Neural cell (in vitro differentiated cells): ENCODE measurements at regions not wholly inside any gene's neighbourhood (a gene's known extent, or its start where the extent isn't known, plus 50 kb on each side); places are given as distances from the start of the nearest gene placed in this dataset.

Experiments
- CTCF ChIP-seq: fragments of 450-650 bp; IDR thresholded peaks from 2 replicates; pipeline ENCODE4 v1.5.1; 2014; ENCODE audit warnings: antibody characterized with exemption, mild to moderate bottlenecking, moderate library complexity; ENCODE audit not compliant: poor library complexity, severe bottlenecking
- EZH2 ChIP-seq: fragments of 200-600, 300-800 bp; shearing (Covaris generic), sonication (generic); IDR thresholded peaks from 2 replicates; pipeline ENCODE4 v1.6.1; 2014; ENCODE audit warnings: antibody characterized with exemption, low read length, borderline replicate concordance, mild to moderate bottlenecking; ENCODE audit not compliant: insufficient read depth, poor library complexity, severe bottlenecking
- POLR2AphosphoS5 ChIP-seq: IDR thresholded peaks from 2 replicates; pipeline ENCODE4 v1.6.1; 2012
- REST ChIP-seq: IDR thresholded peaks from 2 replicates; pipeline ENCODE4 v1.6.1; 2012; ENCODE audit warnings: borderline replicate concordance
- SMC3 ChIP-seq: fragments of 450-650 bp; conservative IDR thresholded peaks from 2 replicates; pipeline ENCODE4 v1.6.1; 2014; ENCODE audit warnings: antibody characterized with exemption, mild to moderate bottlenecking, moderate library complexity; ENCODE audit not compliant: poor library complexity

GRCh38 chr13:62040078-62040477 lies 624.4 kb upstream of the PCDH20 start:
- TF ChIP-seq CTCF (no peak), SMC3 (no peak), REST (no peak), EZH2 (no peak), POLR2AphosphoS5 (no peak)
